Hypothalamus (tissue), 51 donors: ENCODE measurements at regions not wholly inside any gene's neighbourhood (a gene's known extent, or its start where the extent isn't known, plus 50 kb on each side); places are given as distances from the start of the nearest gene placed in this dataset.

Experiments used
- DNase-seq, 51 donors: peaks; one replicate each; lab custom pipeline; 2025; lab: John Stamatoyannopoulos, UW

- no peak for DNase-seq
These were observed 352.4 kb downstream of the IRX2 start for GRCh38 chr5:2399096-2399495.

GRCh38 chr5:2393556-2393955 lies 357.9 kb downstream of the IRX2 start:
- no peak for DNase-seq

GRCh38 chr5:2391566-2391965 lies 359.9 kb downstream of the IRX2 start:
- DNase-seq: no peak

GRCh38 chr5:2391021-2391420 lies 360.5 kb downstream of the IRX2 start:
- DNase-seq: no peak

GRCh38 chr5:2388571-2388970 lies 362.9 kb downstream of the IRX2 start:
- no peak for DNase-seq

- DNase-seq: peak in 1 of 51 donors; percentile 1
These were observed 363.7 kb downstream of the IRX2 start for GRCh38 chr5:2387634-2388325.

- DNase-seq: no peak
These were observed 364.2 kb downstream of the IRX2 start for GRCh38 chr5:2387250-2387633.

GRCh38 chr5:2385818-2386217 lies 365.7 kb downstream of the IRX2 start:
- DNase-seq: no peak

- DNase-seq: no peak
These were observed 367.8 kb downstream of the IRX2 start for GRCh38 chr5:2383698-2384065.

- DNase-seq: no peak
These were observed 368.4 kb downstream of the IRX2 start for GRCh38 chr5:2382776-2383697.

- DNase-seq: no peak
These were observed 369.6 kb downstream of the IRX2 start for GRCh38 chr5:2381861-2382260.

- DNase-seq: no peak
These were observed 370.4 kb downstream of the IRX2 start for GRCh38 chr5:2381070-2381469.

GRCh38 chr5:2378976-2379375 lies 372.5 kb downstream of the IRX2 start:
- DNase-seq: no peak

- no peak for DNase-seq
These were observed 373.4 kb downstream of the IRX2 start for GRCh38 chr5:2378108-2378507.

GRCh38 chr5:2376486-2376885 lies 375.0 kb downstream of the IRX2 start:
- DNase-seq: no peak

- no peak for DNase-seq
These were observed 375.7 kb downstream of the IRX2 start for GRCh38 chr5:2375757-2376250.

- no peak for DNase-seq
These were observed 376.2 kb downstream of the IRX2 start for GRCh38 chr5:2375291-2375690.

GRCh38 chr5:2374703-2375102 lies 376.8 kb downstream of the IRX2 start:
- no peak for DNase-seq

GRCh38 chr5:2373631-2374030 lies 377.8 kb downstream of the IRX2 start:
- DNase-seq: no peak

GRCh38 chr5:2371419-2371710 lies 380.1 kb downstream of the IRX2 start:
- no peak for DNase-seq

GRCh38 chr5:2370626-2371418 lies 380.7 kb downstream of the IRX2 start:
- no peak for DNase-seq
